H1 (cell line): ENCODE measurements at regions not wholly inside any gene's neighbourhood (a gene's known extent, or its start where the extent isn't known, plus 50 kb on each side); places are given as distances from the start of the nearest gene placed in this dataset.

ENCODE experiments used
- JUN ChIP-seq: IDR thresholded peaks from 2 replicates; pipeline ENCODE4 v1.6.1; 2011; ENCODE audit warnings: low read depth, mild to moderate bottlenecking, improper control_type of control experiment, low read length
- SP1 ChIP-seq: IDR thresholded peaks from 2 replicates; pipeline ENCODE4 v1.6.1; 2011; ENCODE audit warnings: low read depth, low read length
- TF ChIP-seq, protein P1 (sequence below): fragments of 300-600 bp; sonication (generic); IDR thresholded peaks from 2 replicates; pipeline ENCODE4 v1.7.1; 2012; ENCODE audit warnings: low read length, moderate library complexity, mild to moderate bottlenecking, inconsistent platforms; ENCODE audit not compliant: insufficient replicate concordance
- TF ChIP-seq, protein P2 (sequence below), 3 experiments: IDR thresholded peaks; 1 replicate in 2 of 3; 2 replicates in 1 of 3; pipeline versions ENCODE4 v1.5.1 to v1.6.1; 2011; ENCODE audit warnings: low read length in 3 of 3, mild to moderate bottlenecking in 3 of 3, inconsistent platforms in 2 of 3, low read depth in 1 of 3, moderate library complexity in 1 of 3; ENCODE audit not compliant: insufficient read depth in 1 of 3; ENCODE audit errors: control extremely low read depth in 1 of 3

DNA sequence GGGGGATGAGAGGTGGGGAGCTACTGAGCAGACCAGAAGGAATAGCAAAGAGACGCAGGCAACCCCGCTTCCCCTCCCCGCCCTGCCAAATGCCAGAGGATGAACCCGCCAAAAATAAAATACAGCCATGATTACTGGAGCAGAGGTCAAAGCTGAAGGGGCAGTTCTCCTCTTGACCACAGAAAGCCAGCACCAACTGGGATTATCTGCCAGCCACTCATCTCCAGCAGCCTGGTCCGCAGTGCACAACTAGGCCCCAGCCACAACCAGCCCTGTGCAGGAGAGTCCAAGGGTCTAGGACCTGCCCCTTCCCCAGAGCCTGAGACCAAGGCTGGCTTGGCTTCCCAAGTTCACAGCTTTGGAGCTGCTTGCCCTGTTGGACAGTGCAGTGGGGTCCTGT lies 67.4 kb upstream of the BCOR start (continued):
- TF ChIP-seq, protein P1, sequence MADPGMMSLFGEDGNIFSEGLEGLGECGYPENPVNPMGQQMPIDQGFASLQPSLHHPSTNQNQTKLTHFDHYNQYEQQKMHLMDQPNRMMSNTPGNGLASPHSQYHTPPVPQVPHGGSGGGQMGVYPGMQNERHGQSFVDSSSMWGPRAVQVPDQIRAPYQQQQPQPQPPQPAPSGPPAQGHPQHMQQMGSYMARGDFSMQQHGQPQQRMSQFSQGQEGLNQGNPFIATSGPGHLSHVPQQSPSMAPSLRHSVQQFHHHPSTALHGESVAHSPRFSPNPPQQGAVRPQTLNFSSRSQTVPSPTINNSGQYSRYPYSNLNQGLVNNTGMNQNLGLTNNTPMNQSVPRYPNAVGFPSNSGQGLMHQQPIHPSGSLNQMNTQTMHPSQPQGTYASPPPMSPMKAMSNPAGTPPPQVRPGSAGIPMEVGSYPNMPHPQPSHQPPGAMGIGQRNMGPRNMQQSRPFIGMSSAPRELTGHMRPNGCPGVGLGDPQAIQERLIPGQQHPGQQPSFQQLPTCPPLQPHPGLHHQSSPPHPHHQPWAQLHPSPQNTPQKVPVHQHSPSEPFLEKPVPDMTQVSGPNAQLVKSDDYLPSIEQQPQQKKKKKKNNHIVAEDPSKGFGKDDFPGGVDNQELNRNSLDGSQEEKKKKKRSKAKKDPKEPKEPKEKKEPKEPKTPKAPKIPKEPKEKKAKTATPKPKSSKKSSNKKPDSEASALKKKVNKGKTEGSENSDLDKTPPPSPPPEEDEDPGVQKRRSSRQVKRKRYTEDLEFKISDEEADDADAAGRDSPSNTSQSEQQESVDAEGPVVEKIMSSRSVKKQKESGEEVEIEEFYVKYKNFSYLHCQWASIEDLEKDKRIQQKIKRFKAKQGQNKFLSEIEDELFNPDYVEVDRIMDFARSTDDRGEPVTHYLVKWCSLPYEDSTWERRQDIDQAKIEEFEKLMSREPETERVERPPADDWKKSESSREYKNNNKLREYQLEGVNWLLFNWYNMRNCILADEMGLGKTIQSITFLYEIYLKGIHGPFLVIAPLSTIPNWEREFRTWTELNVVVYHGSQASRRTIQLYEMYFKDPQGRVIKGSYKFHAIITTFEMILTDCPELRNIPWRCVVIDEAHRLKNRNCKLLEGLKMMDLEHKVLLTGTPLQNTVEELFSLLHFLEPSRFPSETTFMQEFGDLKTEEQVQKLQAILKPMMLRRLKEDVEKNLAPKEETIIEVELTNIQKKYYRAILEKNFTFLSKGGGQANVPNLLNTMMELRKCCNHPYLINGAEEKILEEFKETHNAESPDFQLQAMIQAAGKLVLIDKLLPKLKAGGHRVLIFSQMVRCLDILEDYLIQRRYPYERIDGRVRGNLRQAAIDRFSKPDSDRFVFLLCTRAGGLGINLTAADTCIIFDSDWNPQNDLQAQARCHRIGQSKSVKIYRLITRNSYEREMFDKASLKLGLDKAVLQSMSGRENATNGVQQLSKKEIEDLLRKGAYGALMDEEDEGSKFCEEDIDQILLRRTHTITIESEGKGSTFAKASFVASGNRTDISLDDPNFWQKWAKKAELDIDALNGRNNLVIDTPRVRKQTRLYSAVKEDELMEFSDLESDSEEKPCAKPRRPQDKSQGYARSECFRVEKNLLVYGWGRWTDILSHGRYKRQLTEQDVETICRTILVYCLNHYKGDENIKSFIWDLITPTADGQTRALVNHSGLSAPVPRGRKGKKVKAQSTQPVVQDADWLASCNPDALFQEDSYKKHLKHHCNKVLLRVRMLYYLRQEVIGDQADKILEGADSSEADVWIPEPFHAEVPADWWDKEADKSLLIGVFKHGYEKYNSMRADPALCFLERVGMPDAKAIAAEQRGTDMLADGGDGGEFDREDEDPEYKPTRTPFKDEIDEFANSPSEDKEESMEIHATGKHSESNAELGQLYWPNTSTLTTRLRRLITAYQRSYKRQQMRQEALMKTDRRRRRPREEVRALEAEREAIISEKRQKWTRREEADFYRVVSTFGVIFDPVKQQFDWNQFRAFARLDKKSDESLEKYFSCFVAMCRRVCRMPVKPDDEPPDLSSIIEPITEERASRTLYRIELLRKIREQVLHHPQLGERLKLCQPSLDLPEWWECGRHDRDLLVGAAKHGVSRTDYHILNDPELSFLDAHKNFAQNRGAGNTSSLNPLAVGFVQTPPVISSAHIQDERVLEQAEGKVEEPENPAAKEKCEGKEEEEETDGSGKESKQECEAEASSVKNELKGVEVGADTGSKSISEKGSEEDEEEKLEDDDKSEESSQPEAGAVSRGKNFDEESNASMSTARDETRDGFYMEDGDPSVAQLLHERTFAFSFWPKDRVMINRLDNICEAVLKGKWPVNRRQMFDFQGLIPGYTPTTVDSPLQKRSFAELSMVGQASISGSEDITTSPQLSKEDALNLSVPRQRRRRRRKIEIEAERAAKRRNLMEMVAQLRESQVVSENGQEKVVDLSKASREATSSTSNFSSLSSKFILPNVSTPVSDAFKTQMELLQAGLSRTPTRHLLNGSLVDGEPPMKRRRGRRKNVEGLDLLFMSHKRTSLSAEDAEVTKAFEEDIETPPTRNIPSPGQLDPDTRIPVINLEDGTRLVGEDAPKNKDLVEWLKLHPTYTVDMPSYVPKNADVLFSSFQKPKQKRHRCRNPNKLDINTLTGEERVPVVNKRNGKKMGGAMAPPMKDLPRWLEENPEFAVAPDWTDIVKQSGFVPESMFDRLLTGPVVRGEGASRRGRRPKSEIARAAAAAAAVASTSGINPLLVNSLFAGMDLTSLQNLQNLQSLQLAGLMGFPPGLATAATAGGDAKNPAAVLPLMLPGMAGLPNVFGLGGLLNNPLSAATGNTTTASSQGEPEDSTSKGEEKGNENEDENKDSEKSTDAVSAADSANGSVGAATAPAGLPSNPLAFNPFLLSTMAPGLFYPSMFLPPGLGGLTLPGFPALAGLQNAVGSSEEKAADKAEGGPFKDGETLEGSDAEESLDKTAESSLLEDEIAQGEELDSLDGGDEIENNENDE = no peak
- TF ChIP-seq, protein P2, sequence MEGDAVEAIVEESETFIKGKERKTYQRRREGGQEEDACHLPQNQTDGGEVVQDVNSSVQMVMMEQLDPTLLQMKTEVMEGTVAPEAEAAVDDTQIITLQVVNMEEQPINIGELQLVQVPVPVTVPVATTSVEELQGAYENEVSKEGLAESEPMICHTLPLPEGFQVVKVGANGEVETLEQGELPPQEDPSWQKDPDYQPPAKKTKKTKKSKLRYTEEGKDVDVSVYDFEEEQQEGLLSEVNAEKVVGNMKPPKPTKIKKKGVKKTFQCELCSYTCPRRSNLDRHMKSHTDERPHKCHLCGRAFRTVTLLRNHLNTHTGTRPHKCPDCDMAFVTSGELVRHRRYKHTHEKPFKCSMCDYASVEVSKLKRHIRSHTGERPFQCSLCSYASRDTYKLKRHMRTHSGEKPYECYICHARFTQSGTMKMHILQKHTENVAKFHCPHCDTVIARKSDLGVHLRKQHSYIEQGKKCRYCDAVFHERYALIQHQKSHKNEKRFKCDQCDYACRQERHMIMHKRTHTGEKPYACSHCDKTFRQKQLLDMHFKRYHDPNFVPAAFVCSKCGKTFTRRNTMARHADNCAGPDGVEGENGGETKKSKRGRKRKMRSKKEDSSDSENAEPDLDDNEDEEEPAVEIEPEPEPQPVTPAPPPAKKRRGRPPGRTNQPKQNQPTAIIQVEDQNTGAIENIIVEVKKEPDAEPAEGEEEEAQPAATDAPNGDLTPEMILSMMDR (IDR thresholded peaks at IDR 0.05; ENCODE audit: control extremely low read depth in 1 of 3, insufficient read depth in 1 of 3, low read depth in 1 of 3, low read length in 3 of 3) = no peak
- TF ChIP-seq SP1 = no peak
- no peak for TF ChIP-seq JUN
